Stimulated activated CD4-positive, alpha-beta T cell treated with anti-CD3 and anti-CD28 coated beads, Interleukin-1b, Interleukin-23, amount 100 ng/mL, for 4 hours (primary cell): ENCODE measurements at regions not wholly inside any gene's neighbourhood (a gene's known extent, or its start where the extent isn't known, plus 50 kb on each side); places are given as distances from the start of the nearest gene placed in this dataset.

Source experiments
- DNase-seq, 2 donors: peaks; one replicate each; pipeline ENCODE4 v3.0.0-alpha.2; 2020; ENCODE audit warnings: low read depth in 2 of 2

GRCh38 chr7:131616487-131617200 lies 60.2 kb upstream of the PODXL start:
- no peak for DNase-seq

GRCh38 chr7:131613909-131614308 lies 57.5 kb upstream of the PODXL start:
- no peak for DNase-seq

DNA sequence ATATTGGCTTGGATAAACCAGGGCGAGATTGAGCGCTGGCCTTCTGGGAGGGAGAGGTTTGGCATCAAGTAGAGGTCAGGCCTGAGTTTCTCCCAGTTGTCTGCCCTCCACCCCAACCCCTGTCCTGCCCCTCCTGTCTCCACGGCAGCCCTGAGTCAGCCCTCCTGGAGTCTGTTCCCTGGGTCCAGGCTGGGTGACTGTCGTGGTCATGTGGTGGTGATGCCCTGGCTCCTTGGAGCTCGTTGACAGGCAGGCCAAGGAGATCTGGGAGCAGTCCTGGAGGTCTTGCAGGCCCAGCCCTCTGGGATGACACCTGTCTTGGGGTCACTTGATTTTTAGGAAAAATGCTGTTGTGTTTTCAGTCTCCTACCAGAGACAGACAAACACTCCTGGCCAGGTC lies 53.6 kb upstream of the PODXL start:
- DNase-seq, result no peak

DNA sequence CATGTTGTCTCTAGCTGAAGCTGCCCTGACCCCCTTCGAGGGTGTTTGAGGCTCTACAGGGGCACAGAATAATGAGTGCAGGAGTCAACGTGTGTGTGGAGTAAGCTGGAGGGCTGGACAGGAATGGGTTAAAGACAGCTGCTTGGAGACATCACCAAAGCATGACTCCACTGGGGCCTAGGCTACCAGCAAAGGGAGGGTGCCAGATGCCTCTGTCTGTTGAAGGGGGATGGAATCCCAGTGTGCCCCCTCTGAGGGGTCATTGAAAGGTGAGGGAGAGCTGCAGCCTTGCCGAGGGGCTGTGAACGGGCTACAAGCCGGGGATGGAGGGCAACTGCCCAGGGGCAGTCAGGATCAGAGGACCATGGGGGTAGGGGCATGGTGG lies 51.7 kb upstream of the PODXL start:
- DNase-seq, result no peak

- DNase-seq, result no peak
Observed at GRCh38 chr7:131607291-131608115, 51.1 kb upstream of the PODXL start.

- DNase-seq, result no peak
Observed at GRCh38 chr7:131606346-131607290, 50.2 kb upstream of the PODXL start.
